Duodenal mucosa (tissue), 2 donors: ENCODE measurements at regions not wholly inside any gene's neighbourhood (a gene's known extent, or its start where the extent isn't known, plus 50 kb on each side); places are given as distances from the start of the nearest gene placed in this dataset.
"Not testable (repeated sequence)": the region's sequence is repeated elsewhere in the genome, so short reads cannot be mapped to it uniquely, and the experiment has no call there.

Source experiments
- H3K27ac ChIP-seq: one replicate; pipeline ENCODE4 v1.7.0; 2013; ENCODE audit warnings: low read depth, low read length
- H3K27me3 ChIP-seq, 2 donors: one replicate each; pipeline ENCODE4 v1.7.0; 2013; ENCODE audit warnings: low read length in 2 of 2, control low read depth in 1 of 2; ENCODE audit not compliant: insufficient read depth in 2 of 2, control insufficient read depth in 1 of 2
- H3K36me3 ChIP-seq, 2 donors: one replicate each; pipeline ENCODE4 v1.7.0; 2013; ENCODE audit warnings: low read length in 2 of 2, control low read depth in 1 of 2; ENCODE audit not compliant: insufficient read depth in 2 of 2, control insufficient read depth in 1 of 2
- H3K4me1 ChIP-seq, 2 donors: one replicate each; pipeline ENCODE4 v1.7.0; 2013; ENCODE audit warnings: low read length in 2 of 2, control low read depth in 1 of 2; ENCODE audit not compliant: insufficient read depth in 2 of 2, control insufficient read depth in 1 of 2
- H3K4me3 ChIP-seq, 2 donors: one replicate each; pipeline ENCODE4 v1.7.0; 2013; ENCODE audit warnings: low read length in 2 of 2, low read depth in 1 of 2
- H3K9ac ChIP-seq, 2 donors: one replicate each; pipeline ENCODE4 v1.7.0; 2013; ENCODE audit warnings: low read length in 2 of 2, low read depth in 1 of 2
- H3K9me3 ChIP-seq, 2 donors: one replicate each; pipeline ENCODE4 v1.7.0; 2013; ENCODE audit warnings: low read length in 2 of 2, control low read depth in 1 of 2; ENCODE audit not compliant: control insufficient read depth in 1 of 2

DNA sequence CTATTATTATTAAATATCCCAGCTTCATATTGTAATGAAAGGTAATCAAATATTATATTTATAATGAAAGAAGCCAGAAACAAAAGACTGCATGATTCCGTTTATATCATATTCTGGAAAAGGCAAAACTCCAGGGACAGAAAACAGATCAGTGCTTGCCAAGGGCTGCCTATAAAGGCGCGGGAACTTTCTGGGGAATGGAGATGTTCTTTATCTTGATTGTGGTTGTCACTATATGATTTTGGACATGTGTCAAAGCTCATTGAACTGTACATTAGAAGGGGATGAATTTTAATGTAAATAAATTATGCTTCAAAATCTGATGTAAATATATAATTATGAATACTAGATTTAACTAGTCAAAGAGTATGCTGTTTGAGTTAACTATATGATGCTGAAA is 115.4 kb upstream of the KRAS start:
- Histone ChIP-seq H3K9ac (no peak overlapping the region), H3K27ac (no peak overlapping the region), H3K4me1 (no peaks in the 10 kb centered on the region)

DNA sequence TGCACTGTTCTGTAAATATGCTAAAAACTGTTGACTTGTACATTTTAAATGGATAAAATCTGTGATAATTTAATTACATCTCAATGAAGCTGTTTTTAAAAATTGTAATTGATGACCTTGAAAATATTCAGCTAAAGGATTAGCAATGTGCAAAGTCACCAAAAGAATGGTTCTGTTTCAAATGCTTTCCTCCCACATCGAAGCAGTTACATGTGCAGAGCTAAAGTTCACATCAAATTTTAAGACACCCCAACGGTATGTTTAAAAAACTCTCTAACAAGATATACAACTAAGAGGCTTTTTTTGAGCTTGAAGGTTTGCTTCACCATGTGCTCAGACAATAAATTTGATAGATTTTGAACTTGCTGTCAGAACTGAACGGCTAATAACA is 114.6 kb upstream of the KRAS start:
- Histone ChIP-seq H3K4me3 (no peak overlapping the region), H3K27ac (no peak overlapping the region), H3K27me3 (no peaks in the 10 kb centered on the region), H3K9ac (no peak overlapping the region), H3K4me1 (no peaks in the 10 kb centered on the region), H3K9me3 (no peaks in the 10 kb centered on the region), H3K36me3 (no peaks in the 10 kb centered on the region)

More for the DNA sequence above, 115.4 kb upstream of the KRAS start:
- no peaks in the 10 kb centered on the region for H3K9me3 ChIP-seq
- H3K4me3 ChIP-seq = no peak overlapping the region
- no peaks in the 10 kb centered on the region for H3K27me3 ChIP-seq
- no peaks in the 10 kb centered on the region for H3K36me3 ChIP-seq

DNA sequence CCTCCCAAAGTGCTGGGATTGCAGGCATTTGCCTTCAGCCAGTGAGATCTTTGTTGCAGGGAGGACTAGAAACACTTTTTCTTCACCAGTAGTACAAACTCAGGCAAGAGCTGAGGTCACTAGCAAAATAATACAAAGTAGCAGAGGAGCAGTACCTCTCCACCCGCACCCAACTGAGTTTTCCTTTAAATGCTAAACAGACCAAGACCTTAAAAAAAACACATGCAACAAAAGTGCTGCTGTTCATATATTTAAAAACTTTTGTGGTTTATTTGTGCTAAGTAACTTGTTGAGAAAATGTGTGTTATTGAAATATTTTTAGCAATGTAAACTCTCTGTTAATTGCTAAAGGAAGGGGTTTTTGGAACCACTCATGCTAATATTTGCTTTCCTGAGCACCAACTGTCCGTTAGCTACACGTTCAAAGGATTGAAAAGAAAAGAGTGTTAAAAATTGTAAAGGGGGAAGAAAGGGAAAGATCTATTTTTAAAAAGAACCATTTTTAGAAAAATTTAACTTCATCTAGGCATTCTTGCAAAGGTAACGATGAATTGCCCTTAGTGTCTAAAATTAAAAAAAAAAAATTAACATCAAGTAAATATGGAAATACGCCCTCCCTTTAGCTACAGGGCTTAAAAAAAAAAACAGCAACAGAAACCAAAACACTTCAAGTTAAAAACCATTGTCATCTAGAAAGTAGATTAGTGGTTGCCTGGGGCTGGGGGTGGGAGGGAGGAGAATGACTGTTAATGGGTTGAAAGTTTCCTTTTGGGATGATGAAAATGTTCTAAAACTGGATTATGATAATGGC is 114.0 kb upstream of the KRAS start:
- Histone ChIP-seq H3K36me3 (no peaks in the 10 kb centered on the region), H3K4me3 (no peak overlapping the region), H3K27ac (no peak overlapping the region), H3K9me3 (no peaks in the 10 kb centered on the region), H3K4me1 (no peaks in the 10 kb centered on the region), H3K27me3 (no peaks in the 10 kb centered on the region), H3K9ac (no peak overlapping the region)

DNA sequence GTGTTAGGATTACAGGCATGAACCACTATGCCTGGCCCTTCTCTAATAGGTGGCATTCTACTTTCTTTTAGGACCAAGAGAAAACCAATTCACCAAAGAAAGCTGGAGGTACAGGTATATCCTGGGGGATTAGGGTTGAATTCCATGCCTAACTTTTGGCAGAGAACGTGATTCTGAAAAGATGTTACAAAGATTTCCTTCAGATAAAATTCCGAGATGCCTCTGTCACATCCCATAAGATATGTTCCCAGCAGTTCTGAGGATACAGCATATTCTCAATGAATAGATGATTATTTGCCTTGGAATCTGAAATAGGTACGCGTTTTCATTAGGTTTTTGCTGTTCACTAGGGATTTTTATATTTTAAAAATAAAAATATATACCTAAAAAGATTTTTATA is 111.9 kb upstream of the KRAS start:
- Histone ChIP-seq H3K9me3 (no peaks in the 10 kb centered on the region), H3K9ac (no peak overlapping the region), H3K36me3 (no peaks in the 10 kb centered on the region), H3K27ac (no peak overlapping the region), H3K4me1 (no peaks in the 10 kb centered on the region), H3K4me3 (no peak overlapping the region), H3K27me3 (no peaks in the 10 kb centered on the region)

DNA sequence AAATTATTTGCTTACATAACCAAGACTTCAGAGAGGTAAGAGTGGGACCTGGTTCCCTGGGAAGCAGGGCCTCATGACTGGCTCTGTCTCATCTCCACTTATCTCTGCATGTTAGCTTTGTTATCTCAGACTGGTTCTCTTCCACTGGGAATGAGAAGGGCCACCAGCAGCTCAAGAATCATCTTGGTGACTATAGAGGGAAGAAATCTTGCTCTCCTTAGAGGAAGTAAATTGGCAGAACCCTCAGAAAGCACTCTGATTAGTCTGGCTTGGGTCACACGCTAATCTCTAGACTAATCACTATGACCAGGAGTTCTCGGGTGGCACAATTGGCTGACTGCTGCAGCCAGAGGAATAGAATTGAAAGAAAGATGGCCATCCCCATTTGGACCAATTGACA is 110.8 kb upstream of the KRAS start:
- no peak overlapping the region for H3K9ac ChIP-seq
- no peaks in the 10 kb centered on the region for H3K36me3 ChIP-seq
- H3K27me3 ChIP-seq = no peaks in the 10 kb centered on the region
- H3K27ac ChIP-seq = no peak overlapping the region
- H3K9me3 ChIP-seq = no peaks in the 10 kb centered on the region
- H3K4me3 ChIP-seq = no peak overlapping the region
- H3K4me1 ChIP-seq = no peaks in the 10 kb centered on the region

DNA sequence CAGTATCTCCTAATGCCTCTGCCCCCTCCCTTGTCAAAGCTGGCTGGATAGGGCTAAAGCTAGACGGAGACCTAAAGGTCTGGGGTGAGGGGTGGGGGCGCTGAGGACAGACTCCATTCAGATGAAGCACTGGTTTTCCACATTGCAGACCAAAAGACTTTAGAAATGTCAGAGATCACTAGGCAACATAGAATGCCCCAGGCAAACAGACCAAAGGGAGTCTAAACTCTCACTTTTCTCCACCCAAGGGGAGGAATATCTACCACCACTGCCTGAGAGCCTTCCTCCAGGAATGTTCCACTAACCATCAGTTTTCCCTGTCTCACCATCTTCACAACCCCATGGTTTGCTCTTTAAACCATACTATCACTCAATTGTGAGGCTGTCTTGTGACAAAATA is 106.9 kb upstream of the KRAS start:
- no peaks in the 10 kb centered on the region for H3K36me3 ChIP-seq
- H3K27ac ChIP-seq = no peak overlapping the region
- no peaks in the 10 kb centered on the region for H3K9me3 ChIP-seq
- H3K27me3 ChIP-seq = no peaks in the 10 kb centered on the region
- H3K4me1 ChIP-seq = no peaks in the 10 kb centered on the region
- no peak overlapping the region for H3K9ac ChIP-seq
- H3K4me3 ChIP-seq = no peak overlapping the region

DNA sequence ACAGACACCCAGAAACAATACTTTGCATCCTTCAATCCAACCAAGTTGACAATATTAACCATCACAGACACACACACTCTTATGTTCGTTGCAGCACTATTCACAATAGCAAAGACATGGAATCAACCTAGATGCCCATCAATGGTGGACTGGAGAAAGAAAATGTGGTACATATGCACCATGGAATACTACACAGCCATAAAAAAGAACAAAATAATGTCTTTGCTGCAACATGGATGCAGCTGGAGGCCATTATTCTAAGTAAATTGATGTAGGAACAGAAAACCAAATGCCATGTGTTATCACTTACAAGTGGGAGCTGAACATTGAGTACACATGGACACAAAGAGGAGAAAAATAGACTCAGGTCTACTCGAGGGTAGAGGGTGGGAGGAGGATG is 102.2 kb upstream of the KRAS start:
- H3K4me1 ChIP-seq, H3K4me3 ChIP-seq, H3K9ac ChIP-seq, H3K27ac ChIP-seq, H3K36me3 ChIP-seq, H3K27me3 ChIP-seq, H3K9me3 ChIP-seq: not testable (repeated sequence)

DNA sequence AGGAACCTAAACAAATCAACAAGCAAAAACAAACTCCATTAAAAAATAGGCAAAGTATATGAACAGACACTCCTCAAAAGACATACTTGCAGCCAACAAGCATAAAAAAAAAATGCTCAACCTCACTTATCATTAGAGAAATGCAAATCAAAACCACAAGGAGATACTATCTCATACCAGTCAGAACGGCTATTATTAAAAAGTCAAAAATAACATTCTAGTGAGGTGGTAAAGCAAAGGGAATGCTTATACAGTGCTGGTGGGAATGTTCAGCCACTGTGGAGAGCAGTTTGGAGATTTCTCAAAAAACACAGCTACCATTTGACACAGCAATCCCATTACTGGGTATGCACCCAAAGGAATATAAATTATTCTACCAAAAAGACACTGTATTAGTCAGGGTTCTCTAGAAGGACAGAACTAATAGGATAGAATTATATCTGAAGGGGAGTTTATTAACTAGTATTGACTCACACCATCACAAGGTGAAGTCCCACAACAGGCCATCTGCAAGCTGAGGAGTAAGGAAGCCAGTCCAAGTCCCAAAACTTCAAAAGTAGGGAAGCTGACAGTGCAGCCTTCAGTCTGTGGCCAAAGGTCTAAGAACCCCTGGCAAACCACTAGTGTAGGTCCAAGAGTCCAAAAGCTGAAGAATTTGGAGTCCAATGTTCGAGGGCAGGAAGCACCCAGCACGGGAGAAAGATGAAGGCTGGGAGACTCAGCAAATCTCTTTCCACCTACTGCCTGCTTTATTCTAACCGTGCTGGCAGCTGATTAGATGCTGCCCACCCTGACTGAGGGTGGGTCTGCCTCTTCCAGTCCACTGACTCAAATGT is 101.6 kb upstream of the KRAS start:
- Histone ChIP-seq H3K4me1 (no peaks in the 10 kb centered on the region), H3K27me3 (no peaks in the 10 kb centered on the region), H3K4me3 (no peak overlapping the region), H3K27ac (no peak overlapping the region), H3K9me3 (no peaks in the 10 kb centered on the region), H3K9ac (no peak overlapping the region), H3K36me3 (no peaks in the 10 kb centered on the region)

DNA sequence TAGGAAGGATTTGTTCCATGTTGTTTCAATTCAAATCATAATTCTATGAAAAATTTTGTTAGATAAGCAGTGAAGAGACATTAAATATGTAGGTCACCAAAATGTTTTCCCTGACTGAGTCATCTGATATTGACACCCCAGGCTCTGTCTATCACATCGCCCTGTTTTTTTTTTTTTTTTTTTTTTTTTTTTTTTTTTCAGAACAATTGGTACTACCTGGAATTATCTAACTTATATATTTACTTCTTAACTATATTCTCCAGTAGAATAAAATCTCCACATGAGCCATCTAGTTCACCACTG is 97.8 kb upstream of the KRAS start:
- H3K36me3 ChIP-seq = no peaks in the 10 kb centered on the region
- H3K27me3 ChIP-seq = no peaks in the 10 kb centered on the region
- H3K9ac ChIP-seq = no peak overlapping the region
- H3K27ac ChIP-seq = no peak overlapping the region
- H3K9me3 ChIP-seq = no peaks in the 10 kb centered on the region
- no peak overlapping the region for H3K4me3 ChIP-seq
- no peaks in the 10 kb centered on the region for H3K4me1 ChIP-seq

DNA sequence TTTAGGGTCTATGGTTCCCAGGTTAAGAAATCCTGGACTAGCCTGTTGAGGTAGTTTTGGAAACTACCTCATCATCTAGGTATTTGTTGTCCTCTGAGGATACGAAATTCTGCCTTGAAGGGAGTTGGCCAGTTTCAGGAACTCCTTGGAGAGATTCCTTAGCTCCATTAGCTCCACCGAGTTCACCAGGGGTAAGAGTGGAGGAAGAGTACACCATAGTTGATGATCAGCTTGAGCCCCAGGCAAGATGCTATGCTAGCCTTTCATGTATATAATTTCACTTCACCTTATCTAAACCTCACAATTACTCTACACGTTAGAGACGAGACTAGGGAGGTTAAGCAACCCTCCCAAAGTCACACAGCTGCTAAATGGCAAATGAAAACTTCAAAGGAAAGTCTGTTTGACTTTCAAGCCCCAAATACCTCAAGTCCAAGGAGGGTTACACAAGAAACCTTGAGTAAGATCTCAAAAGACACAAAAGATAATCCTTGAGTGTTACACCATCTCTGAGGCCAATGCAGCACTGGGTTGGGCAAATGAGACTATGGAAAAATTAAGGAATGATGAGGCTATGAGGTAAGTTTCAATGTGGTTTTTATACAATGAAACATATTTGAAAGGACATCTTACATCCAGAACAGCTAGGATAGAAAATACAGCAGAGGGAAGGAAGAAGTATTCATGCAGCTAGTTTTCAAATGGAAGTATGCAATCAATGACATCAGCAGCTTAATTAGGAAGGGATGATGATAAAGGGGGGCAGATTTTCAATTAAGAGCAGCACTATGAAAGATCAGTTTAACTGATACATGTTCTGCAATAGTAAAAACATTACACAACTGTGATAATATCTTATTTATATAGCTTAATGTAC is 97.2 kb upstream of the KRAS start:
- no peak overlapping the region for H3K9ac ChIP-seq
- H3K27me3 ChIP-seq = no peaks in the 10 kb centered on the region
- no peaks in the 10 kb centered on the region for H3K36me3 ChIP-seq
- no peaks in the 10 kb centered on the region for H3K9me3 ChIP-seq
- H3K4me3 ChIP-seq = no peak overlapping the region
- no peaks in the 10 kb centered on the region for H3K4me1 ChIP-seq
- H3K27ac ChIP-seq = no peak overlapping the region
